Panc1 (cell line): ENCODE measurements at regions not wholly inside any gene's neighbourhood (a gene's known extent, or its start where the extent isn't known, plus 50 kb on each side); places are given as distances from the start of the nearest gene placed in this dataset.
A peak's percentile ranks its signal among the peaks of the same experiment; 100 is the strongest.
"Not testable (repeated sequence)": the region's sequence is repeated elsewhere in the genome, so short reads cannot be mapped to it uniquely, and the experiment has no call there.

Experiments
- ATAC-seq: fragments of 200-7000 bp; cut with Tn5 transposase; 2 replicates; pipeline ENCODE4 v1.9.1; 2020; ENCODE audit warnings: mild to moderate bottlenecking, moderate library complexity
- BruUV-seq: library from RNA; stranded (reverse); fragments of 400-500 nt; replicated peaks from 2 replicates; lab custom pipeline; 2021; lab: Mats Ljungman, UMichigan
- CTCF ChIA-PET: fragments of 300-600 bp; sonication (Branson Sonifier 250); formaldehyde crosslinking; loops from one replicate; lab custom pipeline; 2022; ENCODE audit warnings: antibody characterized with exemption; lab: Charles Lee
- POLR2A ChIA-PET: fragments of 300-600 bp; sonication (Branson Sonifier 250); formaldehyde crosslinking; loops from one replicate; lab custom pipeline; 2022; ENCODE audit warnings: antibody characterized with exemption; lab: Charles Lee
- DNase-seq: peaks from one replicate; pipeline ENCODE4 v3.0.0-alpha.2; 2010; ENCODE audit warnings: low read depth, low spot score
- H3K27ac ChIP-seq: 2 replicates; pipeline ENCODE4 v1.5.1; 2011; ENCODE audit warnings: mild to moderate bottlenecking, low read length, inconsistent platforms
- H3K27me3 ChIP-seq: fragments of 200-500 bp; sonication (Bioruptor generic); 2 replicates; pipeline ENCODE4 v1.6.0; 2014; ENCODE audit warnings: low read length, inconsistent platforms; ENCODE audit not compliant: control insufficient read depth, insufficient read depth
- H3K36me3 ChIP-seq: fragments of 200-500 bp; sonication (Bioruptor generic); 2 replicates; pipeline ENCODE4 v1.5.1; 2014; ENCODE audit warnings: inconsistent platforms, mild to moderate bottlenecking, low read length, moderate library complexity; ENCODE audit not compliant: control insufficient read depth, insufficient read depth
- H3K4me1 ChIP-seq: 2 replicates; pipeline ENCODE4 v1.5.1; 2011; ENCODE audit warnings: inconsistent platforms, mild to moderate bottlenecking, low read length, moderate library complexity; ENCODE audit not compliant: control insufficient read depth, insufficient read depth
- H3K4me3 ChIP-seq, 2 experiments: 2 replicates each; pipeline ENCODE4 v1.5.1; 2011 to 2012; ENCODE audit warnings: low read depth in 2 of 2, low read length in 2 of 2, mild to moderate bottlenecking in 2 of 2, inconsistent platforms in 1 of 2, moderate library complexity in 1 of 2
- H3K9me3 ChIP-seq: fragments of 200-500 bp; sonication (Bioruptor generic); 2 replicates; pipeline ENCODE4 v1.5.1; 2014; ENCODE audit warnings: low read depth, mild to moderate bottlenecking, inconsistent platforms, low read length, moderate library complexity; ENCODE audit not compliant: control insufficient read depth, insufficient read depth
- CTCF ChIP-seq: fragments of 450-650 bp; IDR thresholded peaks from 2 replicates; pipeline ENCODE4 v1.5.1; 2017; ENCODE audit warnings: mild to moderate bottlenecking
- POLR2AphosphoS5 ChIP-seq: IDR thresholded peaks from 2 replicates; pipeline ENCODE4 v1.6.1; 2012; ENCODE audit warnings: mild to moderate bottlenecking, low read depth, low read length, moderate library complexity
- SIN3A ChIP-seq: IDR thresholded peaks from 2 replicates; pipeline ENCODE4 v1.6.1; 2012; ENCODE audit warnings: low read depth, mild to moderate bottlenecking, low read length, moderate library complexity, borderline replicate concordance; ENCODE audit not compliant: insufficient read depth
- TCF7L2 ChIP-seq: IDR thresholded peaks from 2 replicates; pipeline ENCODE4 v1.6.1; 2011; ENCODE audit warnings: mild to moderate bottlenecking, low read depth, low read length, inconsistent platforms
- in situ Hi-C: cut with HindIII; loops from 2 replicates; pipeline ENCODE4 v1.10.0; 2016; ENCODE audit warnings: low sequenced_read_pairs, low pct_unique_long_range_greater_than_20kb
- intact Hi-C: fragments of 100-400 bp; cut with micrococcal nuclease; formaldehyde crosslinking; loops from one replicate; pipeline ENCODE4 v1.10.0; 2022; ENCODE audit not compliant: unreplicated experiment
- TF ChIP-seq, protein P1 (sequence below), 2 experiments: IDR thresholded peaks; 2 replicates each; pipeline ENCODE4 v1.6.1; 2011 to 2012; ENCODE audit warnings: low read depth in 2 of 2, control low read depth in 1 of 2, low read length in 1 of 2, mild to moderate bottlenecking in 1 of 2, moderate library complexity in 1 of 2; ENCODE audit not compliant: insufficient read depth in 1 of 2

- Histone ChIP-seq H3K27ac (no peak overlapping the region), H3K27me3 (no peaks in the 10 kb centered on the region), H3K4me3 (no peak overlapping the region), H3K4me1 (peaks cover 12% of the 10 kb centered on the region; the same call in 1 of the 2 replicates), H3K9me3 (no peaks in the 10 kb centered on the region), H3K36me3 (no peaks in the 10 kb centered on the region)
- CTCF ChIA-PET: interaction anchor here (0.6 kb wide), 1 partner anchor 270 kb away, joined by 3 read pairs; no protein-coding TSS in a partner anchor
- DNase-seq (no peak), ATAC-seq (no peak)
- BruUV-seq: no TSS peak
- POLR2A ChIA-PET: interaction anchor here (0.6 kb wide), 1 partner anchor 9 kb away, joined by 4 read pairs; no protein-coding TSS in a partner anchor
- intact Hi-C loops (loop anchor here (10.0 kb wide), 1 partner anchor 115 kb away; no protein-coding TSS in a partner anchor), in situ Hi-C loops (no loop called here)
- TF ChIP-seq, protein P1, sequence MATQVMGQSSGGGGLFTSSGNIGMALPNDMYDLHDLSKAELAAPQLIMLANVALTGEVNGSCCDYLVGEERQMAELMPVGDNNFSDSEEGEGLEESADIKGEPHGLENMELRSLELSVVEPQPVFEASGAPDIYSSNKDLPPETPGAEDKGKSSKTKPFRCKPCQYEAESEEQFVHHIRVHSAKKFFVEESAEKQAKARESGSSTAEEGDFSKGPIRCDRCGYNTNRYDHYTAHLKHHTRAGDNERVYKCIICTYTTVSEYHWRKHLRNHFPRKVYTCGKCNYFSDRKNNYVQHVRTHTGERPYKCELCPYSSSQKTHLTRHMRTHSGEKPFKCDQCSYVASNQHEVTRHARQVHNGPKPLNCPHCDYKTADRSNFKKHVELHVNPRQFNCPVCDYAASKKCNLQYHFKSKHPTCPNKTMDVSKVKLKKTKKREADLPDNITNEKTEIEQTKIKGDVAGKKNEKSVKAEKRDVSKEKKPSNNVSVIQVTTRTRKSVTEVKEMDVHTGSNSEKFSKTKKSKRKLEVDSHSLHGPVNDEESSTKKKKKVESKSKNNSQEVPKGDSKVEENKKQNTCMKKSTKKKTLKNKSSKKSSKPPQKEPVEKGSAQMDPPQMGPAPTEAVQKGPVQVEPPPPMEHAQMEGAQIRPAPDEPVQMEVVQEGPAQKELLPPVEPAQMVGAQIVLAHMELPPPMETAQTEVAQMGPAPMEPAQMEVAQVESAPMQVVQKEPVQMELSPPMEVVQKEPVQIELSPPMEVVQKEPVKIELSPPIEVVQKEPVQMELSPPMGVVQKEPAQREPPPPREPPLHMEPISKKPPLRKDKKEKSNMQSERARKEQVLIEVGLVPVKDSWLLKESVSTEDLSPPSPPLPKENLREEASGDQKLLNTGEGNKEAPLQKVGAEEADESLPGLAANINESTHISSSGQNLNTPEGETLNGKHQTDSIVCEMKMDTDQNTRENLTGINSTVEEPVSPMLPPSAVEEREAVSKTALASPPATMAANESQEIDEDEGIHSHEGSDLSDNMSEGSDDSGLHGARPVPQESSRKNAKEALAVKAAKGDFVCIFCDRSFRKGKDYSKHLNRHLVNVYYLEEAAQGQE (IDR thresholded peaks at IDR 0.05; ENCODE audit: insufficient read depth in 1 of 2, low read depth in 2 of 2, low read length in 1 of 2): no peak
- TF ChIP-seq TCF7L2: no peak
- no peak for TF ChIP-seq SIN3A
- no peak for TF ChIP-seq POLR2AphosphoS5
- TF ChIP-seq CTCF: no peak
Measured at GRCh38 chr3:150230037-150230436, 178.1 kb upstream of the TSC22D2 start.

DNA sequence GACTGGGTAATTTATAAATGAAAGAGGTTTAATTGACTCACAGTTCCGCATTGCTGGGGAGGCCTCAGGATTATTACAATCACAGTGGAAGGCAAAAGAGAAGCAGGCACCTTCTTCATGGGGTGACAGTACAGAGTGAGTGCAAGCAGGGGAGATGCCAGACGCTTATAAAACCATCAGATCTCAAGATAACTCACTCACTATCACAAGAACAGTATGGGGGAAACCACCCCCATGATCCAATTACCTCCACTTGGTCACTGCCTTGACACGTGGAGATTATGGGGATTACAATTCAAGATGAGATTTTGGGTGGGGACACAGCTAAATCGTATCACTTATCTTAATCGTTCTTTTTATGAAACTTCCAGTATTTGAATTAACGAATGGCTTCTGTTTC lies 179.5 kb upstream of the TSC22D2 start:
- H3K36me3 ChIP-seq, H3K27me3 ChIP-seq, POLR2A ChIA-PET, DNase-seq, in situ Hi-C loops, H3K4me3 ChIP-seq, ATAC-seq, H3K9me3 ChIP-seq, BruUV-seq: not testable (repeated sequence)
- Histone ChIP-seq H3K4me1 (peaks cover 12% of the 10 kb centered on the region; the same call in 1 of the 2 replicates), H3K27ac (peak overlapping the region; percentile 19; the same call in 1 of the 2 replicates)
- CTCF ChIA-PET: interaction anchor here (1.6 kb wide), 1 partner anchor 268 kb away, joined by 10 read pairs; no protein-coding TSS in a partner anchor
- intact Hi-C loops: loop anchor here (5.0 kb wide), 1 partner anchor 189 kb away; no protein-coding TSS in a partner anchor

GRCh38 chr3:150227839-150228238 lies 180.3 kb upstream of the TSC22D2 start:
- Histone ChIP-seq H3K36me3 (no peaks in the 10 kb centered on the region), H3K9me3 (no peaks in the 10 kb centered on the region), H3K27ac (peak overlapping the region; percentile 18; the same call in 1 of the 2 replicates), H3K4me1 (0 out of 2 replicates have a peak, but pooled peaks cover 4% of the 10 kb centered on the region), H3K4me3 (no peak overlapping the region), H3K27me3 (no peaks in the 10 kb centered on the region)
- CTCF ChIA-PET: interaction anchor here (1.5 to 1.6 kb wide), 2 partner anchors 185 to 268 kb away, joined by 3 to 10 read pairs; no protein-coding TSS in a partner anchor
- no peak for DNase-seq
- peak; percentile 84 for ATAC-seq
- intact Hi-C loops (loop anchor here (2.0 to 5.0 kb wide), 2 partner anchors 189 to 267 kb away; no protein-coding TSS in a partner anchor), in situ Hi-C loops (no loop called here)
- no TSS peak for BruUV-seq
- peak; percentile 95 for TF ChIP-seq CTCF
- TF ChIP-seq, protein P1 (IDR thresholded peaks at IDR 0.05; ENCODE audit: insufficient read depth in 1 of 2, low read depth in 2 of 2, low read length in 1 of 2): no peak
- POLR2A ChIA-PET: interaction anchor here (0.5 kb wide), 1 partner anchor 295 kb away, joined by 3 read pairs; no protein-coding TSS in a partner anchor
